Right renal cortex interstitium (tissue), 3 donors: ENCODE measurements at regions not wholly inside any gene's neighbourhood (a gene's known extent, or its start where the extent isn't known, plus 50 kb on each side); places are given as distances from the start of the nearest gene placed in this dataset.

Source experiments
- DNase-seq, 3 donors: peaks; one replicate each; pipeline ENCODE4 v3.0.0-alpha.2; 2013; ENCODE audit warnings: low read depth in 3 of 3, low spot score in 2 of 3

DNA sequence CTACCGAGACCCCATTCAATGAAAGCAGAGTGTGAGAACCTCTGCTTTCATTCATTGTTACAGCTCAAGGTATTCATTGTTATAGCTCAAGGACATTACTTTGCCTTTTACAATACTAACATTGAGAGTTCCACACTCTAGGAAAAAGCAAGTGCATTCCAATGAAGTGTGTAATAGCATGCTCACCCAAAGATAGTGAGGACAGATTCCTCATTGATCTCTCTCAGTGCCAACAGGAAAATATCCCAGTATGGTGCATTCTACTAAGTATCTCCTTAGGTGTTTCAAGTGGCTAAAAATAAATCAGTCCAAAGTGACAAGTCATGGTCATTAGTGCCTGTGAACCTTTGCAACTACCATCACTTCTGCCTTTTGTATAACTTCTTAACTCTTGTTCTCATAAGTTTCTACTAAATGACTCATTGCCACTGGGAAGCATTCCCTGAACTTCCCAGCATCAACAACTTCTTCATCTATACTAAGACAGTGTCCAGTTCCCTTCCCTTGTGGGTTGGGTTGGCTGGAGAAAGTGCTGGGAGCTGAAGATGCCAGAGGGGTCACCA is 140.7 kb upstream of the STXBP5 start:
- no peak for DNase-seq

DNA sequence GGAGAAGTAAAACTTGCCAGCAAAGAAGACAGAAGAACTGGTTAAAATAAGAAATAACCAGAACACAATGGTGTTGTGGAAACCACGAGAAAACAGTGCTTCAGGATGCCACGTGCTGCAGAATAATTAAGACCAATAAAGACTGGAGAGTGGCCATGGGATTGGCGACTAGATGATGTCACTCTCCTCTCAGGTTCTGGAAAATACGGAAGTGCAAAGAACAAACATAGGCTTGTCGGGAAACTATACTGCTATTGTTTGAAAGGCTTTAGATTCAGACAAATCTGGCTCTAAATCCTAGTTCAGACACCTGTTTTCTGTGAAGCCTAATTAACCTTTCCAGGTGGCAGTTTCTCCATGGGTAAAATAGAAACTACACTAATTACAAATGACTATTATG is 138.4 kb upstream of the STXBP5 start:
- DNase-seq = no peak

- DNase-seq = no peak
Observed at GRCh38 chr6:147067184-147067583, 137.0 kb upstream of the STXBP5 start.

DNA sequence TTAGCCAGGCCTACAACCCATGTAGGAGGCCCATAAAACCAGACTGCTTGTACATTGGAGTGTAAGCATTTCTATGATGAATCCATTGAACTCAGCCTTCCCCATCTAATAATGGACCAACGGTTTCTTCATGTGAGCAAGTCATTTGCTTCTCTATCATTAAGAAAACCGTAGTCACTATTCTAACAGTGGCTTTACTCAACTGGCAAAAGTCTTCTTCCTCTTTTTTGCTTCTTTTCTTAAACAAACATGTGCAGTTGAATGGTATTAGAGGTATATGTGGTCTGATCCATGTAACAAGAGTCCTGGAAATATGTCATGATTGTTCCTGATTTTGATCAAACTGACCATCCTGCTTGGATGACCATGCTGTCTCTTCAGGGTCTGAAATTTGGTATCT is 132.4 kb upstream of the STXBP5 start:
- DNase-seq = no peak

- no peak for DNase-seq
Observed at GRCh38 chr6:147075381-147075780, 128.8 kb upstream of the STXBP5 start.

- no peak for DNase-seq
Observed at GRCh38 chr6:147077251-147077650, 127.0 kb upstream of the STXBP5 start.

- DNase-seq = no peak
Observed at GRCh38 chr6:147078106-147078505, 126.1 kb upstream of the STXBP5 start.

DNA sequence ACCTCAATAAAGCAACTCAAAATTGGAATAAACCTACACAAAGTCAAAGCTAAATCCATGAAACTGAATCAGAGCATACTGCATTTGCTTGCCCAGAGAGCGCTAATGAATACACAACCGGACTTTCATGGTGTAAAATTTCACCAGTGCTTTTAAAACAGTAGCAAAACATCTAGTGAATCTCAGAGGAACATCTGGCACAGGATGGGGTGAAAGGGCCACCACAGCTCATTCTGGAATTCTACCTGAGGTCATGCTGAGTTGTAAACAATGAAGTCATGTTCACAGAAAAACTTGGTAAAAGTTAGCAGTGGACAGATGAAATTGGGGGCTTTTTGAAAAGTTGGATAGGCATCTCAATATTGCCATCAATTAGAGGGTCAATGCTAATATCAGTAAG is 125.6 kb upstream of the STXBP5 start:
- no peak for DNase-seq

DNA sequence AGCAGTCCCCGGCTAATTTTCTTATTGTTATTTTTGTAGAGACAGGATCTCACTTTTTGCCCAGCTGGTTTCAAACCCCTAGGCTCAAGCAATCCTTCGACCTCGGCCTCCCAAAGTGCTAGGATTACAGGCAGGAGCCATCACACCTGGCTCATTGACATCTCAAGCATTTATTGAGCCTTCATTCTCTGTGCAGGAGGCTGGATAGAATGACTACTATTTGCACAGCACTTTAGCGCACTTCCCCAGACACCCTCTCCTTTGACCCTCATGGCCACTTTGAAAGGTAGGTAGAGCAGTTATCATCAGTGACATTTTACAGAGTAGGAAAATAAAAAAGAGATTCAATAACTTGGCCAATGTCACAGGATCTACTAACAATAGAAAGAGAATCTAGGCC is 124.0 kb upstream of the STXBP5 start:
- DNase-seq = no peak

DNA sequence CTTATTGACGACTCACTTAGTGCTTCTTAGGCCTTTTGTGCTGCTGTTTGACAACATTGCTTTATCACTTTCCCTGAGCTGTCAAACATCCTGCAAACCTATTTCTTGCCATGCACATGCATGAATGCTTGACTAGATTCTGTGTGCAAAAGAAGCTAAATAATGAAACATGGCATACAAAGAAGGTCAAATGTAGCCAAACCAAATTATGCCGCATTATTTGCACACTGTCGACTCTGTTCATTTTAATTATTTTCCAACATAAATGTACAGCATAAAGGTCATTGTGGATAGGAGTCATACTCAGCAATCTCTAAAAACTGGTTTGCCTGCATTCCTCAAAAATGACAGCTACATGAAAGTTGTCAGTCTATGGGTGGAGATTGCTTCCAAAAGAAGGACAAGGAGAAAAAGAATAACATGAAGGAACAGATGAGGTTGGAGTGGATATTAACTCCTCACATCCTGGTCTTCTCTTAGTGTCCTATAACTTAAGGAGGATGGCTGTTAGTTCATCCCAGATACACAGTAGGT is 123.1 kb upstream of the STXBP5 start:
- no peak for DNase-seq

DNA sequence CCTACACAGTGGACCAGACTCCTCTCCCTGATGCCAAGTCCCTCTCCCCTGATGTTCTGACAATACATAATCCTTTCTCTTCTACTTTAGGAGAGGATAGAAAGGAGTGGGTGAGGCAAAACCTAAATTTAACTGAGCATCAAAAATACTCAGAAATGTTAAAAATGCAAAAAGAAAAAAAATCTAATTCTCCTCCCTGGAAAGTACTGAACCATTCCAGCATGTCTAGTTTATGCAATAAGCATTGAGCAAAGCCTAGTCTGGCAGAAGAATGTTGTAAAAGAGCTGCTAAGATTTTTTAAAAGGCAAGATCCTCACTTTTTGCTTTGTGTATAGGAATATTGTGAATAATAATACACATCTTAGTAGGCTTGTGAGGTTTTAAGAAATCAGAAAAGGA is 116.6 kb upstream of the STXBP5 start:
- DNase-seq = no peak

DNA sequence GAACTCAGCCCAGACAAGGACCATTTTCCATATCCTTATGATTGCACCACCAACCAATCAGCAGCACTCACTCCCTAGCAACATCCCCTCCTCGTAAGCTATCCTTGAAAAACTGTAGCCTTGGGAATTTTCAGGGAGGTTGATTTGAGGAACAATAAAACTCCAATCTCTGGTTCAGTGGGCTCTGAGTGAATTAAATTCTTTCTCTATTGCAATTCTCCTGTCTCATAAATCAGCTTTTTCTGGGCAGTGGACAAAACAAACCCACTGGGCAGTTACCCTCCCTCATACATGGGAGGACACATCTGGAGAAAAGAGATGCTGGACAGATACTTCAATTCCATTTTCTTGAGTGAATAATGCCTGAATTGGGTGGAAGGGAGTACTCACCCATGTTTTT is 115.4 kb upstream of the STXBP5 start:
- no peak for DNase-seq

DNA sequence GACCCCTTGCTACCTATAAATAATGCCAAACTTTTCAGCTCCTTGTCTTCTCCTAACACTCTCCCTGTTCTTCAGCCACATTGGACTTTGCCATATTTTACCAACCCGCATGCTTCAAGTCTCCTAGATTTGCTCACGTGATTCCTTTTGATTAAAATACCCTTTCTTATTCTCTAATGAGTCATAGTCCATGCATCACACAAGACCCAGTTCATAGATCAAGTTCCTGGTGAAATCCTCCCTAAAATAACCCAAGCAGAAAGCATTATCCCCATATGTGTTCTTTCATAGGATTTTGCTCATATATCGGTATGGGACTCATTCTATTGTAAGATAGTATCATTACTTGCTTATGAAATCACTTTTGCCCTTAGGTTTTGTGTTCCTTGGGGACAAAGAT is 108.9 kb upstream of the STXBP5 start:
- no peak for DNase-seq

DNA sequence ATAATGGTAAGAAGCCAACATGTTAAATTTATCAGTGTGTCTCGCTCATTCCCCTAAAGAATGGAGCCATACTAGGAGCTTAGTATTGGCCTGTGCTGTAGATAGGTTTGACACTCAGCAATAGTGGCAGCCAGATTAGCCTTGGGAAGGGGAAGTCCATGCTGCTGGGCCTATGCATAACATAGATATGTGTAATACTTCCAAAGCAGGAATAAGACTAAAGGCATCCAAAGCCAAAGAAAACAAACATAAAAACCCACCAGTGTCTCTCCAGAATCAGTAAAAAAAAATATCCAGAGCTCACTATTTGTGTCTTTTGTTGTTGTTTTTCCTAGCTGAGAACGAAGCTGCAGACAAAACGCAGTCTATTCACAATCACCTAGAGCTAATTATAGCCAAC is 104.2 kb upstream of the STXBP5 start:
- DNase-seq = no peak

- DNase-seq = no peak
Observed at GRCh38 chr6:147103007-147103406, 101.2 kb upstream of the STXBP5 start.

GRCh38 chr6:147103694-147104093 is 100.5 kb upstream of the STXBP5 start:
- DNase-seq = no peak

- no peak for DNase-seq
Observed at GRCh38 chr6:147105786-147106185, 98.4 kb upstream of the STXBP5 start.

DNA sequence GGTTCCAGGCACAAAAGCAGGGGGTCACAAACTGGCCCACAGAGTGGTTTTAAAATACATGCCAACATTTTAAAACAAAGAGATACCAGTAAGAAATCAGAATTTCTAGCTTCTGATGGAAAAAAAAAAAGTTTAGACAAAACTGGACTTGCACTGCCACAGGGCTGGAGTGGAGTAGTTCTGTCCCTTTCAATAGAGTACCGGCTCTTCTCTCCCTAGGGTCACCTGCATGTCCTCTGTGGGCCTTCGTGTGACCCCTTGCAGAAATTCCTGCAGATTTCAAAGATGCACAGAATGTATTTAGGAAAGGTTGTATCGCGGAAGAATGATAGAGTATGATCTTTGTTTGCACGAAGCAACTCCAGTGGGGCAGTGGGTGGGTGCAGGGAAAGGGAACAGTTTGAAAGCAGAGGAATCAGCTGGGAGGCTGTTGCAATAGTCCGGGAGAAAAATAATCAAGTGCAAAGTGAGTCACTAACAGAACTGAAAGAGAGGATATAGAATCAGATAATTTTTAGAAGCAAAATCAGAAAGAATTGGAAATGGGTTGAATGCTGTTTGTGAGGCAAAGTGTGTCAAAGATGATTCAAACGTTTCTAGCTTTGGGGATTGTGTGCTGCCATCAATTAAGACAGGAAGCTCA is 97.3 kb upstream of the STXBP5 start:
- no peak for DNase-seq

DNA sequence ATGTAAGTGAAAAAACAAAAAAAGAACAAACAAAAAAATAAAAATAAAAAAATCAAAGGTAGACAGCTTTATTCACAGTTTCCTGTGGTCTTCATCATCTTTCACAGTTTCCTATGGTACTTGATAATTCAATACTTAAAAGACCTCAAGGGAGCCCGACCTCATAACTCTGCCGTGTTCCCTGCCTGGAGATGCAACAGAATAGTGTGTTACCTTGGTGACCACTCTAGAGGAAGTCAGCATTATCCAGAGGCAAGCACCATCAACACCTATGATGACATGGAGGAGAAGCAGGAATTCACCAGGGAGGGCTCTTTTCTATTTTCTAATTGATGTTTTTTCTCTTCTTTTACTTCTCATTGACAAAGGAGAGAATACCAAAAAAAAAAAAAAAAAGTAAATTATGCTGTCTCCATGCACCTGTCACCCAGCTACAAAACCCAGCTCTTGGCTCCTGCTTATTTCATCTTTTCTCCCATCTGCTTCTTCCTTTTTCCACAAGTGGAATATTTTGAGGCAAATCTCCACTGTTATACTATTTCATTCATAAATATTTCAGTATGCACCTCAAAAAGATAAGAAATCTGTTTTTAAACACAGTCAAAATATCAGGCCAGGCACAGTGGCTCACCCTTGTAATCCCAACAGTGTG is 95.8 kb upstream of the STXBP5 start:
- DNase-seq = no peak

DNA sequence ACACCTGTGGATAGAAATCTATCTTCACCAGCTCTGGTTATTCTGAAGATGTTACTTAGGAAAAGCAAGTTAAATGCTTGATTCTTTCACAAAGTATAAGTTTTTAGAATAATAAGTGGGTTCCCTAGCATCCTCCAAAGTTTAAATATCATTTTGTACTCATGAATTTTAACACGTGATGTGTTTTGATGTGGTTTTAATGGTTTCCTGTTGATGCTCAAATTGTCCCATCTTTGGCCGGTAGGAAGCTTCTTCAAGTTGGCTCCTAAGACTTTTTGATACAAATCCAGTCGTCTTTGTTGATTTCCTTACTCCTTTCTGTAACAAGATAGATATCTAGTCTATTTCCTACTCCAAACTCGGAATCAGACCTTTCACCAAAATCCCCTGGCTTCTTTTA is 94.5 kb upstream of the STXBP5 start:
- DNase-seq = no peak

GRCh38 chr6:147116056-147116455 is 88.2 kb upstream of the STXBP5 start:
- no peak for DNase-seq

GRCh38 chr6:147117011-147117410 is 87.2 kb upstream of the STXBP5 start:
- no peak for DNase-seq
